CD14-positive monocyte (primary cell): ENCODE measurements at regions not wholly inside any gene's neighbourhood (a gene's known extent, or its start where the extent isn't known, plus 50 kb on each side); places are given as distances from the start of the nearest gene placed in this dataset.
A peak's percentile ranks its signal among the peaks of the same experiment; 100 is the strongest.

Experiments used
- DNase-seq, 3 donors: peaks; one replicate each; pipeline ENCODE4 v3.0.0-alpha.2; 2011 to 2022
- H2AFZ ChIP-seq: 2 replicates; pipeline ENCODE4 v1.6.0; 2012; ENCODE audit warnings: mild to moderate bottlenecking, low read depth, low read length, inconsistent platforms; ENCODE audit not compliant: insufficient read depth, poor library complexity, severe bottlenecking
- H3K27ac ChIP-seq, 2 donors: 1 replicate in 1 of 2; 2 replicates in 1 of 2; pipeline ENCODE4 v1.5.1; 2012 to 2013; ENCODE audit warnings: low read length in 2 of 2, control low read depth in 1 of 2, inconsistent platforms in 1 of 2, low read depth in 1 of 2, mild to moderate bottlenecking in 1 of 2
- H3K27me3 ChIP-seq, 2 donors: one replicate each; pipeline versions ENCODE4 v1.6.0 to v1.6.1; 2011 to 2013; ENCODE audit warnings: low read length in 2 of 2; ENCODE audit not compliant: control insufficient read depth in 2 of 2, insufficient read depth in 2 of 2
- H3K36me3 ChIP-seq, 2 donors: replicated peaks in 1 of 2; 1 replicate in 1 of 2; 2 replicates in 1 of 2; pipeline versions ENCODE4 v1.5.1 to v1.6.1; 2012 to 2013; ENCODE audit warnings: low read length in 2 of 2, control low read depth in 1 of 2, inconsistent platforms in 1 of 2, mild to moderate bottlenecking in 1 of 2; ENCODE audit not compliant: insufficient read depth in 2 of 2, control insufficient read depth in 1 of 2
- H3K4me1 ChIP-seq, 2 donors: 1 replicate in 1 of 2; 2 replicates in 1 of 2; pipeline versions ENCODE4 v1.5.1 to v1.6.1; 2012 to 2013; ENCODE audit warnings: low read length in 2 of 2, control low read depth in 1 of 2, inconsistent platforms in 1 of 2, mild to moderate bottlenecking in 1 of 2, moderate library complexity in 1 of 2; ENCODE audit not compliant: insufficient read depth in 2 of 2, control insufficient read depth in 1 of 2
- H3K4me2 ChIP-seq: replicated peaks from 2 replicates; pipeline ENCODE3; 2012; ENCODE audit warnings: low read length, moderate library complexity, mild to moderate bottlenecking; ENCODE audit not compliant: poor library complexity, severe bottlenecking; ENCODE audit errors: extremely low read depth
- H3K4me3 ChIP-seq, 3 experiments: fragments of 200-600 bp in 1 of 3; sonication (generic) in 1 of 3; replicated peaks in 1 of 3; 1 replicate in 2 of 3; 2 replicates in 1 of 3; pipeline ENCODE4 v1.5.1; 2011 to 2013; ENCODE audit warnings: low read length in 3 of 3, mild to moderate bottlenecking in 3 of 3, control low read depth in 2 of 3, low read depth in 2 of 3, inconsistent platforms in 1 of 3, moderate library complexity in 1 of 3
- H3K79me2 ChIP-seq: 2 replicates; pipeline ENCODE4 v1.6.0; 2012; ENCODE audit warnings: mild to moderate bottlenecking, control low read depth, inconsistent platforms, low read length, moderate library complexity; ENCODE audit not compliant: insufficient read depth
- H3K9ac ChIP-seq: 2 replicates; pipeline ENCODE4 v1.6.0; 2017; ENCODE audit warnings: low read length, mild to moderate bottlenecking; ENCODE audit not compliant: insufficient read depth, poor library complexity, severe bottlenecking
- H3K9me3 ChIP-seq, 2 donors: replicated peaks in 1 of 2; 1 replicate in 1 of 2; 2 replicates in 1 of 2; pipeline versions ENCODE4 v1.5.1 to v1.6.1; 2012 to 2013; ENCODE audit warnings: low read length in 2 of 2, control low read depth in 1 of 2; ENCODE audit not compliant: control insufficient read depth in 1 of 2, insufficient read depth in 1 of 2
- H4K20me1 ChIP-seq: 2 replicates; pipeline ENCODE4 v1.6.0; 2012; ENCODE audit warnings: mild to moderate bottlenecking, low read length, control low read depth, moderate library complexity; ENCODE audit not compliant: insufficient read depth
- H3K27ac Mint-ChIP-seq, 7 donors: one replicate each; pipeline ENCODE4 v1.8.0; 2020; ENCODE audit warnings: mild to moderate bottlenecking in 7 of 7, mixed read lengths in 7 of 7, moderate library complexity in 6 of 7, inconsistent platforms in 2 of 7
- H3K27me3 Mint-ChIP-seq, 3 donors: one replicate each; pipeline ENCODE4 v1.8.0; 2021 to 2022; ENCODE audit warnings: low read depth in 3 of 3, mild to moderate bottlenecking in 3 of 3, mixed read lengths in 3 of 3, moderate library complexity in 3 of 3, inconsistent platforms in 1 of 3
- H3K36me3 Mint-ChIP-seq, 2 donors: one replicate each; pipeline ENCODE4 v1.8.0; 2020; ENCODE audit warnings: mixed read lengths in 2 of 2, inconsistent platforms in 1 of 2, mild to moderate bottlenecking in 1 of 2
- H3K4me1 Mint-ChIP-seq: one replicate; pipeline ENCODE4 v1.8.0; 2020; ENCODE audit warnings: mild to moderate bottlenecking, mixed read lengths
- H3K4me3 Mint-ChIP-seq, 2 donors: one replicate each; pipeline ENCODE4 v1.8.0; 2020; ENCODE audit warnings: mild to moderate bottlenecking in 2 of 2, mixed read lengths in 2 of 2, moderate library complexity in 1 of 2
- H3K9me3 Mint-ChIP-seq, 7 donors: one replicate each; pipeline ENCODE4 v1.8.0; 2020 to 2022; ENCODE audit warnings: mixed read lengths in 7 of 7, mild to moderate bottlenecking in 6 of 7, moderate library complexity in 6 of 7, inconsistent platforms in 2 of 7
- WGBS: methylation state at CpG from one replicate; pipeline ENCODE4 v1.1.5; 2013; ENCODE audit warnings: missing lambda C conversion rate; ENCODE audit not compliant: insufficient coverage; 5-methylcytosine and 5-hydroxymethylcytosine counted together
- intact Hi-C, 2 donors: fragments of 100-400 bp; cut with micrococcal nuclease; formaldehyde crosslinking; loops; one replicate each; pipeline versions ENCODE4 v1.15.0 to v1.15.1; 2023
- TF ChIP-seq, protein P1 (sequence below): fragments of 200-600 bp; IDR thresholded peaks from one replicate; pipeline ENCODE4 v1.8.0; 2022; ENCODE audit warnings: antibody characterized with exemption, mild to moderate bottlenecking

DNA sequence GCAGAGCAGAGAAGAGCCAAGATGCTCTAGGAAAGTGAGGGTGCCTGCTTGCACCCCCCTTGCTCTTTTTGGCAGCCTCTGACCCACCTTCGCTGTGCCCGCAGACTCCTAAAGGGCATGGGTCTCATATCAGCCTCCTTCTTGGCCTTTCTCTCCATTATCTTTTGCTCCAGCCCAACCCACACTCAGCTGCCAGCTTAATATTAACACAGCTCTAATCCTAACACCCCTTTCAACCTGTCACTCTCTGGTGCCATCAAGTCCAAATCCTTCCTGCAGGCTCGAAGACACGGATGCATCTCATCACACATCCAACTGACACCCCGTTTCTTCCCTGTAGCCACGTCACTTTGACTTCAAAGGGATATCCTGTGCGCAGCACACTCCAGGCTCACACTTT, 171.6 kb upstream of the AUTS2 start:
- no peak for DNase-seq
- intact Hi-C loops, result no loop called here
- H3K4me2 ChIP-seq, result no peak overlapping the region
- peaks cover 0 to 4% of the 10 kb centered on the region in 2 donors for H3K27me3 ChIP-seq
- no peaks in the 10 kb centered on the region for H3K36me3 ChIP-seq
- H3K9ac ChIP-seq, result no peak overlapping the region
- 94% methylated on average over 7 of the region's 7 CpGs for WGBS
- H3K4me3 ChIP-seq, result no peak overlapping the region
- no peak overlapping the region for H2AFZ ChIP-seq
- no peak overlapping the region for H3K4me3 Mint-ChIP-seq
- H3K79me2 ChIP-seq, result no peaks in the 10 kb centered on the region
- peaks cover 20% of the 10 kb centered on the region for H3K4me1 Mint-ChIP-seq
- H3K36me3 Mint-ChIP-seq, result no peaks in the 10 kb centered on the region
- H4K20me1 ChIP-seq, result no peaks in the 10 kb centered on the region
- TF ChIP-seq, protein P1, sequence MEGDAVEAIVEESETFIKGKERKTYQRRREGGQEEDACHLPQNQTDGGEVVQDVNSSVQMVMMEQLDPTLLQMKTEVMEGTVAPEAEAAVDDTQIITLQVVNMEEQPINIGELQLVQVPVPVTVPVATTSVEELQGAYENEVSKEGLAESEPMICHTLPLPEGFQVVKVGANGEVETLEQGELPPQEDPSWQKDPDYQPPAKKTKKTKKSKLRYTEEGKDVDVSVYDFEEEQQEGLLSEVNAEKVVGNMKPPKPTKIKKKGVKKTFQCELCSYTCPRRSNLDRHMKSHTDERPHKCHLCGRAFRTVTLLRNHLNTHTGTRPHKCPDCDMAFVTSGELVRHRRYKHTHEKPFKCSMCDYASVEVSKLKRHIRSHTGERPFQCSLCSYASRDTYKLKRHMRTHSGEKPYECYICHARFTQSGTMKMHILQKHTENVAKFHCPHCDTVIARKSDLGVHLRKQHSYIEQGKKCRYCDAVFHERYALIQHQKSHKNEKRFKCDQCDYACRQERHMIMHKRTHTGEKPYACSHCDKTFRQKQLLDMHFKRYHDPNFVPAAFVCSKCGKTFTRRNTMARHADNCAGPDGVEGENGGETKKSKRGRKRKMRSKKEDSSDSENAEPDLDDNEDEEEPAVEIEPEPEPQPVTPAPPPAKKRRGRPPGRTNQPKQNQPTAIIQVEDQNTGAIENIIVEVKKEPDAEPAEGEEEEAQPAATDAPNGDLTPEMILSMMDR, result no peak
- no peak overlapping the region for H3K27ac ChIP-seq
- no peaks in the 10 kb centered on the region for H3K9me3 ChIP-seq
- peak overlapping the region in 1 of 7 donors; percentile 15 for H3K27ac Mint-ChIP-seq
- H3K9me3 Mint-ChIP-seq, result peaks cover 0 to 3% (median 0%) of the 10 kb centered on the region in 7 donors
- H3K27me3 Mint-ChIP-seq, result peaks cover 8 to 20% (median 8%) of the 10 kb centered on the region in 3 donors
- H3K4me1 ChIP-seq, result peaks cover 11 to 13% of the 10 kb centered on the region in 2 donors

DNA sequence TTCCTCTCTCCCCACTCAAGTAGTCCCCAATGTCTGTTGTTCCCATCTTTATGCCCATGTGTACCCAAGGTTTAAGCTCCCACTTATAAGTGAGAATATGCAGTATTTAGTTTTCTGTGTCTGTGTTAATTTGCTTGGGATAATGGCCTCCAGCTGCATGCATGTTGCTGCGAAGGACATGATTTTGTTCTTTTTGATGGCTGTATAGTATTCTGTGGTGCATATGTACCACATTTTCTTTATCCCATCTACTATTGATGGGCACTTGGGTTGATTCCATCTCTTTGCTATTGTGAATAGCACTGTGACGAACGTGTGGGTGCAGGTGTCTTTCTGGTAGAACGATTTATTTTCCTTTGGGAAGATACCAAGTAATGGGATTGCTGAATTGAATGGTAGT, 170.2 kb upstream of the AUTS2 start:
- H4K20me1 ChIP-seq, result no peaks in the 10 kb centered on the region
- no peaks in the 10 kb centered on the region for H3K9me3 ChIP-seq
- no peak overlapping the region for H3K4me2 ChIP-seq
- intact Hi-C loops, result no loop called here
- peaks cover 0 to 4% of the 10 kb centered on the region in 2 donors for H3K27me3 ChIP-seq
- H3K79me2 ChIP-seq, result no peaks in the 10 kb centered on the region
- no peak overlapping the region for H3K9ac ChIP-seq
- no peak overlapping the region for H2AFZ ChIP-seq
- Mint-ChIP-seq H3K27me3 (peaks cover 8 to 23% (median 8%) of the 10 kb centered on the region in 3 donors), H3K27ac (no peak overlapping the region), H3K4me1 (peaks cover 24% of the 10 kb centered on the region), H3K9me3 (peaks cover 0 to 3% (median 0%) of the 10 kb centered on the region in 7 donors), H3K36me3 (no peaks in the 10 kb centered on the region), H3K4me3 (no peak overlapping the region)
- no peak overlapping the region for H3K27ac ChIP-seq
- TF ChIP-seq, protein P1, result no peak
- no peaks in the 10 kb centered on the region for H3K36me3 ChIP-seq
- DNase-seq, result no peak
- WGBS, result no CpG with 5 or more reads among the region's 4 CpGs
- no peak overlapping the region for H3K4me3 ChIP-seq
- H3K4me1 ChIP-seq, result peaks cover 11 to 13% of the 10 kb centered on the region in 2 donors
